Gastroesophageal sphincter (tissue), 3 donors: ENCODE measurements at regions not wholly inside any gene's neighbourhood (a gene's known extent, or its start where the extent isn't known, plus 50 kb on each side); places are given as distances from the start of the nearest gene placed in this dataset.

Source experiments
- CTCF ChIP-seq, 4 experiments: fragments of 200-600 bp in 2 of 4; fragments of 450-650 bp in 2 of 4; sonication (generic) in 1 of 4; IDR thresholded peaks; one replicate each; pipeline ENCODE4 v1.5.1; 2017 to 2019; ENCODE audit warnings: antibody characterized with exemption in 4 of 4, mild to moderate bottlenecking in 2 of 4, moderate library complexity in 2 of 4
- EP300 ChIP-seq: sonication (generic); formaldehyde crosslinking; IDR thresholded peaks from one replicate; pipeline ENCODE4 v1.6.1; 2017; ENCODE audit warnings: antibody characterized with exemption, mild to moderate bottlenecking
- POLR2A ChIP-seq, 2 donors: fragments of 450-650 bp; IDR thresholded peaks; one replicate each; pipeline ENCODE4 v1.6.1; 2017; ENCODE audit warnings: antibody characterized with exemption in 2 of 2, mild to moderate bottlenecking in 2 of 2, moderate library complexity in 1 of 2

- TF ChIP-seq CTCF (IDR thresholded peaks at IDR 0.05) (no peak), POLR2A (IDR thresholded peaks at IDR 0.05) (no peak), EP300 (no peak)
Measured at GRCh38 chr2:220269367-220269766, 641.9 kb downstream of the SLC4A3 start.
